GM18868 (cell line): ENCODE measurements at regions not wholly inside any gene's neighbourhood (a gene's known extent, or its start where the extent isn't known, plus 50 kb on each side); places are given as distances from the start of the nearest gene placed in this dataset.
A peak's percentile ranks its signal among the peaks of the same experiment; 100 is the strongest.
"Not testable (repeated sequence)": the region's sequence is repeated elsewhere in the genome, so short reads cannot be mapped to it uniquely, and the experiment has no call there.

Source experiments
- ATAC-seq: cut with Tn5 transposase; IDR thresholded peaks from one replicate; pipeline ENCODE4 v1.9.1; 2021; ENCODE audit warnings: mild to moderate bottlenecking, moderate library complexity; ENCODE audit not compliant: unreplicated experiment

DNA sequence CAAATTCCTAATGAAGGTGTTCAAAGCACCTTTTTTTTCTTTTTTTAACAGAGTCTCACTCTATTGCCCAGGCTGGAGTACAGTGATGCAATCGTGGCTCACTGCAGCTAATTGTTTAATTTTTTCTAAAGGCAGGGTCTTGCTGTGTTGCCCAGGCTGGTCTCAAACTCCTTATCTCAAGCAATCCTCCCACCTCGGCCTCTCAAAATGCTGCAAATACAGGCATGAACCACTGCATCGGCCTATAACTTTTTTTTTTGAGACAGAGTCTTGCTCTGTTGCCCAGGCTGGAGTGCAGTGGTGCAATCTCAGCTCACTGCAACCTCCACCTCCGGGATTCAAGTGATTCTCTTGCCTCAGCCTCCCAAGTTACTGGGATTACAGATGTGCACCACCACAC, 113.9 kb upstream of the CXADR start:
- not testable (repeated sequence) for ATAC-seq

DNA sequence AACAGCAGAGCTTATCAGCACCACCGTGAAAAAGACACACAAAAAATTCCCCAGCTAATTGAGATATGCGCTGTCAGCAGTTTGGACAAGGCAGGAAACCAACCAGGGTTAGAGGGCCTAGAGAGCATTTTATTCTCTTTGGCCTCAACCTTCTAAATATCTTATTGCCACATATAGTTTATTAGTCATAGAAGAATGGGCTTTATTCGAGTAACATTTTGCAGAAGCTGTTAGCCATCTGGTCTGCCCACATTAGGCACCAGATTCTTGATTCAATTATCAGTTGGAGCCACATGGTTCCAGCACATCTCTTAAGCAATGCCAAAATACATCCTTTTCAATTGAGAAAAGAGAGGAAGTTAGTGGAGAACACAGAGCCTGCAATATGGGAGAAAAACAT, 109.9 kb upstream of the CXADR start:
- no peak for ATAC-seq

DNA sequence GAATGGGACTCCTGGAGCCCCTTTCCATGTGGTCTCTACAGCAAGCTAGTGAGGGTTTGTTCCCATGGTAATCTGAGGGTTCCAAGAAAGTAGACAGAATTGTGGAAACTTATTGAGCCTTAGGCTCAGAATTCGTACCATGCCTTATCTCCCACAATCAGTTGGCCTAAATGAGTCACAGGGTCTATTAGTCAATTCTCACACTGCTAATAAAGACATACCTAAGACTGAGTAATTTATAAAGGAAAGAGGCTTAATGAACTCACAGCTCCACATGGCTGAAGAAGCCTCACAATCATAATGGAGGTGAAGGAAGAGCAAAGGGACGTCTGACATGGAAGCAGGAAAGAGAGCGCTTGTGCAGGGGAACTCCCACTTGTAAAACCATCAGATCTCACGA, 106.6 kb upstream of the CXADR start:
- no peak for ATAC-seq

DNA sequence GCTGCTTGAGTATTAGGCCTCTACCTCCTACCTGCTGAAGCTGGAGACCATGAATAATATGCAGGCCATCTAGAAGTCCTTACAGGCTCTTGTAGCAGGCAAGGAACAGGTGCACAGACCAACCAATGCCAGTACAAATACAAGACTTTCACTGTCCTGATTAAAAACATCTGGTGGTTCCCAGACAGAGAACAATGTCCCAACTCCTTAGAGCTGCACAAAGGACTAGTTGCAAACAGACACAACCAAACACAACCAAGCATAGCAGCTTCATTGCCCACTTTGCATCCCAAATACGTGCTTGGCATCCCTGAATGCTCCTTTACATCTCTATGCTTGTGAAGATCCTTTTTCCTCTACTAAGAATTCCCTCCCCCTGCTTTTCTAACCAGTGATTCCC, 98.1 kb upstream of the CXADR start:
- no peak for ATAC-seq

DNA sequence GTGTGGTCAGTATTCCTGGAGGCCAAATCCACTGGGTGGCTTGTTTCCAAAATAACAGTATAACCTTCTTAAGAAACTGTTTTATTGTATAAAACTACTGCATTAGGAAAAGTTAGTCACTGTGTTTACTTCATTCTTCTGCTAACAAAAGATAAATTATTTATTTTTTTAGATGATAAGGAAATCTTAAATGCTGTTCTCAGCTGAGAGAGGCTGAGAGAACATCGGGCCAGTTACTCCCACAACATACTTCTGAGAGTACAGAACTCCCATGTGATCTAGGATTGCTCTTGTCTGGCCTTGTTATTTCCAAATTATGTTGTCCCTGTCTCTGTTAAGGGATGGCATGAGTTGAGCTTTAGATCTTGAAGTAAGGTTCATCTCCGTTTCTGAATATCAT, 96.7 kb upstream of the CXADR start:
- no peak for ATAC-seq

DNA sequence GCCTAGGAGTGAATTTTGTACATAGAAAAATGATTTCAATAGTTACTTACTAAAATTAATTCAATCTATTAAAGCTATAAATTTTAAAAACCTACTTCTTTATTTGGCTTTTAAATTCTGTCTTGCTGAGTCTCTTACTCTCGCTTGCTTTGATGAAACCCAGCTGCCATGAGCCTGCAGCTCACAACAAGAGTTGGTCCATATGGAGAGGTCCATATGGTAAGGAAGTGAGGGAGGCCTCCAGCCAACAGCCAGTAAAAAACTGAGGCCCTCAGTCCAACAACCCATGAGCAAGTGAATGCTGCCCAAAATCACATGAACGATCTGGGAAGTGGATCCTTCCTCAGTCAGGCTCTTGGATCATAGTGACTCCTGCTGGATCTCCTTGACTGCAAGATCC, 89.9 kb upstream of the CXADR start:
- no peak for ATAC-seq

DNA sequence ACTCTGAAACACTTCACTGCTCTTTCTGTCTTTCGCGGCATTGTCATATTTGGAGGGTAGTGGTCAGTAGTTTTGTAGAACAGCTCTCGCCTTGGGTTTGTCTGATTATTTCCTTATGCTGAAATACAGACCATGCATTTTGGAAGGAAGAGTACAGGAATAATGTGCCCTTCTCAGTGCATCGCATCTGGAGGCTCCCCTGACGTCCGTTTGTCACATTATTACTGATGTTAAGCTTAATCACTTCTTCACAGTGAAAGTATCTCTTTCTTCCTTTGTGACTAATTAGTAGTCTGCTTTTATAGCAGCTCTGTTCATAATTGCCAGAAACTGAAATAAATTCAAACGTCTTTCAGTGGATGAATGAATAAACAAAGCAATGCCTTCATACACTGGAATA, 85.7 kb upstream of the CXADR start:
- no peak for ATAC-seq

DNA sequence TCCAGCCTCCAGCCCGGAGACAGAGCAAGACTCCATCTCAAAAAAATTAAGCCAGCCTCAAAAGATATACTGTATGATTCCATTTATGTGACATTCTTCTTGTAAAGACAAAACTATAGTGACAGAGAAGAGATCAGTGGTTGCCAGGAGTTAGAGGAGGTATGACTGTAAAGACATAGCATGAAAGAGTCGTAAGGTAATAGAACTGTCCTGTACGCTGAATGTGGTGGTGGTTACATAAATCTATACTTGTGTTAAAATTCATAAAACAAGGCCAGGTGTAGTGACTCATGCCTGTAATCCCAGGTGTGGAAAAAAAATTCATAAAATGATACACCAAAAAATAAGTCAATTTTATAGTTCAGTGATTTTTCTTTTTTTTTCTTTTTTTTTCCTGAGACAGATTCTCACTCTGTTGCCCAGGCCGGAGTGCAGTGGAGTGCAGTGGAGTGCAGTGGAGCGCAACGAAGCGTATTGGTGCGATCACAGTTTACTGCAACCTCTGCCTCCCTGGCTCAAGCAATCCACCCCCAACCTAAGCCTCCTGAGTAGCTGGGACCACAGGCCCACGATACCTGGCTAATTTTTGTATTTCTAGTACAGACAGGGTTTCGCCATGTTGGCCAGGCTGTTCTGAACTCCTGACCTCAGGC, 84.9 kb upstream of the CXADR start:
- peak; percentile 91 for ATAC-seq

DNA sequence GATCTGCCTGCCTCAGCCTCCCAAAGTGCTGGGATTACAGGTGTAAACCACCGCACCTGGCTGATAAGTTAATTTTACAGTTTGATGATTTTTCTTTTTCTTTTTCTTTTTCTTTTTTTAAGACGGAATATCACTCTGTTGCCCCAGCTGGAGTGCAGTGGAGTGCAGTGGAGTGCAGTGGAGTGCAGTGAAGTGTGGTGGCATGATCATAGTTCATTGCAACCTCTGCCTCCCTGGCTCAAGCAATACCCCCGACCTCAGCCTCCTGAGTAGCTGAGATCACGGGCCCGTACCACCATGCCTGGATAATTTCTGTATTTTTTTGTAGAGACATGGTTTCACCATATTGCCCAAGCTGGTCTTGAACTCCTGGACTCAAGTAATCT, 84.4 kb upstream of the CXADR start:
- ATAC-seq: peak; percentile 59

DNA sequence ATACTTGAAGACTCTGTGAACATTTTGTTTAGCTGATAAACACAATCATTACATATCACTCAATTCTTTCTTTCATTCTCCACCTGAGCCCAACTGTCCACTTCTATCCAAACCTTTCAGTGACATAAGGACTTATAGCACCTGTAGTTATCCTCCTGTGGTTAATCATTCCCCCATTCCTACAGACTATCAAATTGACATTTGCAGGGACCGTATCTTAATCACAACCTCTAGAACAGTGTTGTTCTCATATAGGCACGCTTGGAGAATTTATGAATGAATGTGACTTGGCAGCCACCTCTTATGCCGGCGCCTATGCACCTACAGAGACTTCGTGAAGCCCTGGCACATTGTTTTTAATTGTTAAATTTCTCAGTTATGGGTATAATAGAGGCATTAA, 83.9 kb upstream of the CXADR start:
- no peak for ATAC-seq

DNA sequence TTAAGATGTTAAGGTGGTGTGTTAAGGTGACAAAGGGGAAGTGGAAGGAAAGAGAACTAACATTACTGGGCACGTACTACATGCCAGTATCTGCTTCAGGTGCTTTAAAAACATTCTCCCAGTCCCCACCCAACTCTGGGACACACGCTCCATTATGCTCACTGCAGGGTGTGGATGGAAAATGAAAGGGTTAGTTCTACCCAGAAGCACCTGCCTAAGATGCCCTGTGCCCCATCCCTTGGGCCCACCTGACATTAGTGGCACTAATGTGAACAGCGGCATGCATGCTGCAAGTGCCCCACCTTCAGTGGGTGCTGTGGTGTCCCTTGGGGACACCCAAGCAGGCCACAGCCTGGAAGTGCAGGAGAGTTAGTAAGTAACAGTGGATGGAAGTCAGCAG, 82.9 kb upstream of the CXADR start:
- ATAC-seq: no peak

DNA sequence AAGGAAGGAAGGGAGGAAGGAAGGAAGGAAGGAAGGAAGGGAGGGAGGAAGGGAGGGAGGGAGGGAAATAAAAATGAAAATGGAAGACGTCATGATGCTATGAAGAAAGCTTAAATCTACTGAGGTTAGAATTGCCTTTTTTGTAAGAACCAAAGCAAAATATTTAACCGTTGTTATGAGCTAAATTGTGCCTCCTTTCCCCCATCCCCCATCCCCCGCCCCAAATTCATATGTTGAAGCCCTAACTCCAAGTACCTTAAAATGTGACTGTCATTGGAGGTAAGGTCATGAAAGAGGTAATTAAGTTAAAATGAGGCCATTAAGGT, 80.1 kb upstream of the CXADR start:
- ATAC-seq: no peak

DNA sequence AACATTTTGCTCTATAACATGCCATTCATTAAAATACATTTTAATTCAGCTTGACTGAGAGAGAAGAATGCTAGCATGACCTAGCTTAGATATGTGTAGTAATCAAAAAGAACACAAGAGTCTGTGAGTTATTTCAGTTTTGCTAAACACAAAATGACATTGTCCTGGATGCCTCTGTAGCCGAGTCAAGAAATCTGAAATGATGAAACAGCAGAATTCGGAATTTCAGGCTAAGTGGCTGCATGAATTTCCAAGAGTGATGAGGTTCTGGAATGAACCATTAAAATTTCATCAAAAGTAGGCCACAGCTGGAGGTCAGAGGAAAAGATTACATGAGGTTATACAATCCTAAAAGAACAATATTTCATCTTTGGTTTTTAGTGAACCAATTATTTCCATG, 79.1 kb upstream of the CXADR start:
- no peak for ATAC-seq

DNA sequence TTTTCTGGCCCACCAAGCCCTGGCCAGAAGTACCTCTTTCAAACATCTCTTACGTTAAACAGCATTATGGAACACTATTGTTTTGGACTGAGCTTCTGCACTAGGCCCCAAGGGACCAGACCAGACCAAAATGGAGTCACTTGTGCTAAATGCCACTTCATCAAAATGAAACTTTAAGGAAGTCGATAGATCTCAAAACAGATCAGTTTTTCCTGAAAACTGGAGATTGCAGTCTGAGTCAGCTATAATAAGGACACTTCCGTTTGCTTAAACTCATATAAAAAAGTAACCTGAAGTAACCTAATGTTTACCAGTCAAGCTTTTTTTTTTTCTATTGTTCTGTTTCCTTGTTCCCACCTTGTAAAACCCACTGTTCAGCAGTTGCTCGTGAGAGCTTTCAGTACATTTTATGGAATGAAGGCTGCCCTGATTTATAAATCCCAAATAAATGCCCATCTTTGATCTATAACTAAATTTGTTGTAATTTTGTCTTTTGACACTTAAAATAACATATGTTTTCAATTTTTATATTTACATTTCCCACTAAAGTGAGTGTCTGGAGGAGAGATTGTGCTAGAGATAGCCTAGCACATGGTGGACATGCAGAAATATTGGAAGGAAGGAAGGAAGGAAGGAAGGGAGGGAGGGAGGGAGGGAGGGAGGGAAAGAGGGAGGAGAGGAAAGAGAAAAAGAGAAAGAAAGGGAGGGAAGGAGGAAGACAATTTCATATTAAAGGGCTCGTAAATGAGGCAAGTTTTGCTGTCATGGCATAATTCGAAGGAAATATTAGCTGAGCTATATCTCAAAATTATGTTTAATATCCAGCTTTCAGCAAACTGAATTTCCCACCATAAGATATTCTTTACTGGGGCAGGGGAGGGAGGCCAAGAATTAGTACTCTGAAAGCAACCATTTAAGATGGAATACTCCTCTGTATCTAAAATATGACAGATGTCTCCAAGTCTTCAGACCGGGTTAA, 77.0 kb upstream of the CXADR start:
- ATAC-seq: no peak

DNA sequence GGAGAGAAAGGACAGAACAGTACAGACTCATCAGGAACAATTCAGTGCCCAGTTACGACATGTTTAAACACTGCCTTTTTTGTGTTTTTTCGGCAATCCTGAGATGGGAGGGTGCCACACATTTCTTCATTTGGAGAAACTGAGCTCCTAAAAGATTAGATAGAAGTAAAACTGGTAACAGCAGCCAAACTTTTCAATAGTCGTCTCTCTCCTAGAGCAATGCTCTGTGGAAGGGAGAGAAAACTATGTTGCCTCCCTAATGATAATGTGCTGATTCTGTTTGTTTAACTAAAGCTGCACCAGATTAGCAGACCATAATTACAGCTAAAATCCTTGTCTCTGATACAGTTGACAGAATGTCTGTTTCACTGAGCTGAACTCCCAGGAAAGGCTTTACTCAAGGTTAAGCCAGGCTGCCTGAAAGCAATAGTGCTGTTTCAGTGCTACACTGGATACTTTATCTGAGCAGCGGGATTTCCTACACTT, 76.2 kb upstream of the CXADR start:
- ATAC-seq: no peak

DNA sequence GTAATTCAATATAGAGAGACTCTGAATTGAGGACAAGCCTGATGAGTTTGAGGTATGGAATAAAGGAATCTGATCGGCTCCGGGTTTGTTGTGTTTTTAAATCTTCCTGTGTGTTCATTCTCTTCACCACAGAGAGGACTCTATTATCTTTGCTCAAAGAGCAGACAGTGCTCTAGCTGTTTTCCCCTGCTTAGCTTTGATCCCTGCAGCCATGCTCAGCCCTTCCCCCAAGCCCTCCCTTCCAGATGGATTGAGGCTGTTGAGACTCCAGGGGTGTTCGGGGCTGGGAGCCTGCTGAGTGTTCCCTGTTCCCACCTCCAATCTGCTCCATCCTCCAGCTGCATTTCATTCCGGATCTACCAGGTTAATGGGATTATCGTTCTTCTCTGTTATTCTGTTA, 74.2 kb upstream of the CXADR start:
- no peak for ATAC-seq

DNA sequence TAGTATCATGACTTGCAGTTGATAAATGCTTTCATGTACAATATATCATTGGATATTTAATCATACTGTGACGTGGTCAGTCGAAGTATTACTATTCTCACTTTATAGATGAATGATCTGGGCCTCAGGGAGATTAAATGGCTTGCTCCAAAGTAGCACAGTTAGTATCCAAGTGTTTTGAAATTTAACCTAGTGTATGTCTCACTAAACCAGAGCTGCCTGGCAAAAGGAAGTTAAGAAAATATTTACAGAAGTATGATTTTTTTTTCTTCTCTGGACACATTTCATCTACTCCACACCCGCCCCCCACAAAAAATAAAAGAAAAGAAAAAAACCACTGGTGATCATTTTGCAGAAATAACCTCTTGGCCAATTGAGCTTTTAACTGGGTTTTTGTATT, 71.9 kb upstream of the CXADR start:
- no peak for ATAC-seq

DNA sequence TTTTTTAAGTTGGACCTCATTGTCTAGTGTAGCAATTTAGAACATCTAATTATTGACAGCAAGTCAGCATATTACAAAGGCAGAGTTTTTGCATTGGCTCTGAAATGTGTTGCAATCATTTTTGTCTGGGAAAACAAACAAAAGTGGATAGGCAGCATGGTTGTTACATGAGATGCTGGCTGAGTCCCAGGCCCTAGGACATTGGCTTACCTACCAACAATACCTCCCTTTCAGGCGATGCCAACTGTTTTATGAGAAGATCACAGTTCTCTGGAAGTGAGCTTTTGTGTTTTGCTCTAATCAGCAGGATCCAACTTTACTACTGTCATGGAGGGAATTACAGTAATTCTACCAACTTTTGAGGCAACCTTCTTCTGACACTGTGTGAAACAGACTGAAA, 71.5 kb upstream of the CXADR start:
- ATAC-seq: no peak

DNA sequence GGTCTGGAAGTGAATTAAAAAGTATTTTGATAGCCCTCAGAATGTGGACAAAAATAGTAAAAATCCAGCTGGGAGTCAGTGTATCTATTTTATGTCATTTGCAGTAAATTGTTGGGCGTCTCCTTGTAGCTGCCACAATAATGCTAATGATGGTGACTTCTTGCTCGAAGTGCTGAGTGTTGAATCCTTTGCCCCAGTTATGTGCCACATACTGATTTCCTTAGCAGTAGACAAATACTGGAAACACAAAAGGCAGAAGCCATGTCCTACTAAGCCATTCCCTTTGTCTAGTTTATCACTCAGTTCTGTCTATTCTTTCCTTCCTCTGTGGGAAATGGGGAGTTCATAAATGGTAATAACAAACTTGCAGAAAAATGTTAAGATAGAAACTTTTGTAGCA, 70.7 kb upstream of the CXADR start:
- ATAC-seq: no peak

DNA sequence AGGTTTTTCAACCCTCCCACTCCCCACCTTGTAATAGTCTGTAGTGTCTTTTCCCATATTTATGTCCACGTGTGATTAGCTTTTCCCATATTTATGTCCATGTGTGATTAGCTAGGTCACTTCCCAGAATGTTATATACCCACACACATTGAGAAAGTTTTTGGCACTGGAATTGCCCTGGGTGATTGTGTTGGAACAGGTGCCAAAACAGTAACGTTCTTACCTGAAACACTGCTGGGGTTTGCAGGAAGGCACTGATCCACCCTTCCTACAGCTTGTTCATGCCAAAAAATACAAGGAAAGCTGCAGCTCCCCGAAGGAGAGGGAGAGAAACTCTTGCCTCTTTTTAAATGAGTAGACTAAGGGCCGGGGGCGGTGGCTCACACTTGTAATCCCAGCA, 68.0 kb upstream of the CXADR start:
- ATAC-seq: no peak

DNA sequence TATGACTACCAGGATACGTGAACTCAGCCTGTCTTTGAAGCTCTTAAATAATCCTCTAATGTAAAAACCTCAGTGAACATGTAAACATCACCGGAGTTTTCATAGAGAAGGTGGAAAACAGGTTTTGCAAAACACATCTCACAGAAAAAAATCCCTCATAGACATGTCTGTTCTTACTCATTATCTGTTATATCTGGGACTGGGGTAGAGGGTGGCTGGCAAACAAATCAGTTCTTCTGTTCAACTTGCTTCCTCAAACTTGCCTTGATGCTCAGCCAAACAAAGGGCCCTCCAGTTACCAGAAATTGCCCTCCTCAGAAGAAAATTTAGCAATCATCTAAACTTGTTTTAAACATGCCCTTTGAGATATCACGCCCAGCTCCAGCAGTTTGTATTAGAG, 66.1 kb upstream of the CXADR start:
- ATAC-seq: no peak

DNA sequence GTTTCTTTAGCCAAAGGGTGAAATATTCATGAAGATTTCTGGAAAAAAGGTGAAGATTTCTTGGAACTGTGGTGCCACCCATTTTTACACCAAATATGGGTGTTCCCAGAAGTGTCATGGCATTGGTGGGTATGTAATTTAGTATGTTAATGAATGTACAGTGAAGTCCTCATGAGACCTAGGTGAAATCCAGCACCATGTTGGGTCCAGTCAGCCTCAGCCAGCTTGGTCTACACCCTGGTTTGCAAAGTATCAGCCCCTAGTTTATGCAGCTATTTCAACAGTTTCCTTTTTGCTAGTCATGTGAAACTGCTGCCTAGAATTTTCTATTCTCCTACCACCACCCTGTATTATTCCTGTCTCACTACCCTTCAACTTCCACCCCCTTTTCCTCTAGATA, 63.1 kb upstream of the CXADR start:
- ATAC-seq: no peak
